ENCODE measurements at regions not wholly inside any gene's neighbourhood (a gene's known extent, or its start where the extent isn't known, plus 50 kb on each side); places are given as distances from the start of the nearest gene placed in this dataset.

GRCh38 chr5:2696156-2696807, 55.2 kb downstream of the IRX2 start:
- DNase-seq (ENCODE audit: low spot score), result no peak
- intact Hi-C loops (cut with DNase I), result loop anchor here in 1 of 2 donors (10.0 kb wide), 1 partner anchor 1069 kb away; no protein-coding TSS in a partner anchor

DNA sequence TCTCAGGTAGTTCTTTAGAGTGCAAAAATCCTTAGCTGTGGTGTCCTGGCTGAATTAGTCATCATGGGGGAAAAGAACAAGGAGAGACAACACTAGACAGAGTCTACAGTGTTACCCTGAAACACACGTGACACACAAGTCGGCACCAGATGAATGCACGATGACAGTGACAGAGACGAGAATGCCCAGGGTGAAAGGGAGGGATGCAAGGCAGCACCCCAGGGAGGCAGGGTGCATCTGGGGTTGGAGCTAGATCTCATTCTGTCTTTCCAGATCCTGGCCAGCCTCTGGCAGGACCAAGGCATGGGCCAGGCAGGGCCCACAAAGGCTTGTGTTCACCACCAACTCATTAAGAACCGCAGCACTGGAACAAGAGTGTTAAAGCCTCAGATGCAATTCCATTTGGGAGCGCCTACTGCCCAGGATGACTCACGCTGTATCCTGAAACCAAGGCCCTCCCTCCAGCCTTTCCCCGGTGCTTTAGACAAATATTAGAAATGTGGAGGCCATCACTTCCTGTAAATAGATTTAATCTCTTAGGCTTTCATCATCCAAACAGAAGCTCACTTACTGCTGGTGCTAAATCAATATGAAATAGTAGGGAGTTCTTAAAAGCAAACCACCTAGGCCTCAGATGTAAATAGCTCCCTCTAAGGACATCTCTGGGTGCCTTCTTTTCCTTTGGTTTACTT, 56.1 kb downstream of the IRX2 start:
- intact Hi-C loops (cut with DNase I), result loop anchor here in 1 of 2 donors (10.0 kb wide), 1 partner anchor 1069 kb away; no protein-coding TSS in a partner anchor
- no peak for DNase-seq (ENCODE audit: low spot score)

DNA sequence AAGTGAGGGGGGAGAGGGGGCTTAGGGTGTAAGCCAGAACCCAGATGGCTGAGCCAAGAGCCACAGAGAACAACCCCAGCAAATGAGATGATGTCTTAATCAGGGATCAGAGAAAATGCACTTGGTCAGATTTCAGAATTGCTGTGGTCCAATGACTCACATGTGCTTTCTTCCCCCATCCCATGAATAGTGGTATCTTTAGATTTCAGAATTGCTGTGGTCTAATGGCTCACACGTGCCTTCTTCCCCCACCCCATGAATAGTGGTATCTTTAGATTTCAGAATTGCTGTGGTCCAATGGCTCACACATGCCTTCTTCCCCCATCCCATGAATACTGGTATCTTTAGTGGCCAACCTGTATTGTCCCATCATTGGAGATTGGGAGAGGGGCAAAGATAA, 59.9 kb downstream of the IRX2 start:
- no peak for DNase-seq (ENCODE audit: low spot score)
- intact Hi-C loops (cut with DNase I), result loop anchor here in 1 of 2 donors (10.0 kb wide), 1 partner anchor 1073 kb away; no protein-coding TSS in a partner anchor

GRCh38 chr5:2690293-2690692, 61.2 kb downstream of the IRX2 start:
- intact Hi-C loops (cut with DNase I), result loop anchor here in 1 of 2 donors (10.0 kb wide), 1 partner anchor 1075 kb away; no protein-coding TSS in a partner anchor
- DNase-seq (ENCODE audit: low spot score), result no peak

DNA sequence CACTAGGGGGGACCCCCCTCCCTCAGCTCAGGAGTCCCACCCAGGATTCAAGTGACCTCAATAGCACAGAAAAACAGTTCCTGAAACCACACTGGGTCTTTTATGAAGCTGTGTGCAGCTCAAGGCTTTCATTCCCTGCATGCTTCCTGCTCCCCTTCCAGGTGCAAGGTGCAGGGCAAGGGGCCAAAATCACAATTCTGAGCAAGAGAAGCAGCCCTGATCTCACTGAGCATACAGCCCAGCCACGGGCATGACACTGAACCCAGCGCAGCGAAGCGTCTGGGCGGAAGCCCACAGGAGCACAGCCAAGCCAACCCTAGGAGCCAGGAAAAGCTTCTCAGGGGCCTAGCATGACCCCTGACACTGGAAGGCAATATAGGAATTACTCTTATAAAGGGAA, 62.9 kb downstream of the IRX2 start:
- intact Hi-C loops (cut with DNase I), result no loop called here
- no peak for DNase-seq (ENCODE audit: low spot score)

DNA sequence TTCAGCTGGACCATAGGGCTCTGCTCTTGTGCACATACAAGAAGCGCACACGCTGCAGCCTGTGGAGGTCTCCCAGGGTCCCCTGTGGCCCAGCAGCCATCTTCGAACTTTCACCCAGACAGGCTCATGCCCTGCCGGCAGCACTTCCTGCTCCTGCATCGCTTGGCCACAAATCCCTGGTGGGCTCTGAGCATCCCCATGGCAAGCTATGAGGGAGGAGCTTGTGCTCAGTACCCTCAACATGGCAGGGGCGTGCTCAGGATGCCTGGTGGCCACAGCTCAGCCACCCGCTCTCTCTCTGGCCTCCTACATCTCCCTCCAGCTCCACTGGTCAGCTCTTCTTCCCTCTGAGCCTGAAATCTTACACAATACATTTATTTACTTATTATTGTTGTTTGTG, 63.7 kb downstream of the IRX2 start:
- intact Hi-C loops (cut with DNase I), result no loop called here
- DNase-seq (ENCODE audit: low spot score), result no peak

GRCh38 chr5:2686321-2687124, 65.0 kb downstream of the IRX2 start:
- DNase-seq (ENCODE audit: low spot score), result no peak
- intact Hi-C loops (cut with DNase I), result no loop called here

DNA sequence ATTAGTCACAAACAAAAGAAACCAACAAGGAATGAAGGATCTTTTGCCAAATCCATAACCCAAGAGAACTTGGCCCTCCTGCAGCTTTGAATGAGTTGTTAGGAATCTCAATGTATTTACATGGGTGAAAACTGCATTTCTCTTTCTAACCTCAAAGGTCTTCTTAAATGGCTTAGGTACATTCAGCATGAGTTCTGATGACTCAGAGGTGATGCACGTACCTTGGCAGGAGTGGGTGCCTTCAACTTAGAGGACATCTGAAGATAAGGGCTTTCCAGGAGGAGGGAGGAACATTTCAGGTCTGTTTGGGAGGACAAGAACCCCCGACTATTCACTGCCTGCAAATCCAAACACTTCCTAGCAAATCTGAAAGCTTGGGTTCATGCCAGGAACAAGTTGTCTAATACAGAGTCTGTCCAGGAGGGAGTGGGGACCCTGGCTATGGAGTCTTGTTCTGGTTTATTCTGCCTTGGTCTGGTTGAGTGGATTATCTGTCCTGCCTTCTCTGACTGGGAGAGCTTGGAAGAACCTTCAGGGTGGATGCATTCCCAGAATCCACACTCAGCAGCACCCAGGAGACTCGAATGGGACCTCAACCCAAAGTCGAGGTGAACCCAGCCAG, 65.7 kb downstream of the IRX2 start:
- no peak for DNase-seq (ENCODE audit: low spot score)
- intact Hi-C loops (cut with DNase I), result no loop called here

DNA sequence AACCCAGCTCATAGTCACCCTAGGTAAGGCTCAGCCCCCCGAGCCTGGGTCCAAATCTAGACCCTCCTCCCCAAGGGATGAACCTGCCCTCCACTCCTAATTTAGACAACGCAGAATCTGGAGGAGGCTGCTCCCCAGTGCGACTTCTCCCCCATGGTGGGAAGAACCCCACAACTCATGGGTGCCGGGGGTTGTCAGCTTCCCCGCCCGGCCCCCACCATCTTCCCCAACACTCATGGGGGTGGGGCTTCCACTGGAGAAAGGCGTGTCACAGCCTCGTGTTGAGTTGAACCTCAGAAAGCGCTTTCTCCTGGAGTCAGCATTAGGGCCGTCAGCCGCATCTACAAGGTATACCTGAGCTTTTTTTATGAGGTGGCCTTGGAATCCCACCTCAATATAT, 66.9 kb downstream of the IRX2 start:
- no peak for DNase-seq (ENCODE audit: low spot score)
- intact Hi-C loops (cut with DNase I), result no loop called here

- intact Hi-C loops (cut with DNase I), result no loop called here
- DNase-seq (ENCODE audit: low spot score), result no peak
Observed at GRCh38 chr5:2683720-2684119, 67.8 kb downstream of the IRX2 start.

DNA sequence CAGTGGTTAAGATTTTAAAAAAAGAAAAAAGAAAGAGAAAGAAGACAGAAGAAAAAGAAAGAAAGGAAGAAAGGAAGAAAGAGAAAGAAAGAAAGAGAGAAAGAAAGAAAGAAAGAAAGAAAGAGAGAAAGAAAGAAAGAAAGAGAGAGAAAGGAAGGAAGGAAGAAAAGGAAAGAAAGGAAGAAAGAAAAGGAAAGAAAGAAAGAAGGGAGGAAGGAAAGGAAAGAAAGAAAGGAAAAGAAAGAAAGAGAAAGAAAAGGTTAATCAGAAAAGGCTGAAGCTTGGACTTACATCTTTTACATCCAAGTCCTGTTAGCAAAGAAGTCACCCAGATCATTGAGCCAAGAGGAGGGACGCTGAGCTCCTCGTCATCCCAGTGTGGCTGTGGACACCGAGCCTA, 70.0 kb downstream of the IRX2 start:
- intact Hi-C loops (cut with DNase I), result no loop called here

DNA sequence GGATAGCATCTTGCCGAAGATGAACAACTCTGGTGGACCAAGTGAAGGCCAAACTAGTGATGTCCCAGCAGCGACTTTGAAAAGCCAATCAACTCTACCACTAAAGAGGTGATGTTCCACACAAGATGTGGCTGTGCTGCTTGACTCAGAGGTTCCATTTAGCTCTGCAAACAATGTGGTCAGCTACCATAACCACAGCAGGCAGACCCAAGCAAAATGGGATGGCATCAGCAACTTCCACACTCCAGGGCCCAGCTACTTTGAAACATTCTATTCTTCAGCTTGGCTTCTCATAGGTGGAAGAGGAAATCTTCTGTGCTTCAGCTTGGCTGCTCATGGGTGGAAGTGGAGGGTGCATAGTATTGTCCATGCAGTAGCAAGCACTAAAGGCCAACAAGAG, 70.5 kb downstream of the IRX2 start:
- no peak for DNase-seq (ENCODE audit: low spot score)
- intact Hi-C loops (cut with DNase I), result no loop called here

More for the DNA sequence above, 70.0 kb downstream of the IRX2 start:
- DNase-seq (ENCODE audit: low spot score), result no peak

DNA sequence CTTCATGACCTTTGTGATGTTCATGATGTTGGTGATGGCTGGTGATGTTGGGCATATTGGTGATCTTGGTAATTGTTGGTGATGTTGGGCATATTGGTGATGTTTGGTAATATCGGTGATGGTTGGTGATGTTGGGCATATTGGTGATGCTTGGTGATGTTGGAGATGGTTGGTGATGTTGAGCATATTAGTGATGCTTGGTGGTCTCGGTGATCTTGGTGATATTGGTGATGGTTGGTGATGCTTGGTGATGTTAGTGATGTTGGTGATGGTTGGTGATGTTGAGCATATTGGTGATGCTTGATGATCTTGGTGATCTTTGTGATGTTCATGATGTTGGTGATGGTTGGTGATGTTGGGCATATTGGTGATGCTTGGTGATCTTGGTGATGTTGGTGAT, 73.8 kb downstream of the IRX2 start:
- intact Hi-C loops (cut with DNase I), result no loop called here
- no peak for DNase-seq (ENCODE audit: low spot score)

GRCh38 chr5:2675548-2675947, 75.9 kb downstream of the IRX2 start:
- intact Hi-C loops (cut with DNase I), result no loop called here
- no peak for DNase-seq (ENCODE audit: low spot score)

DNA sequence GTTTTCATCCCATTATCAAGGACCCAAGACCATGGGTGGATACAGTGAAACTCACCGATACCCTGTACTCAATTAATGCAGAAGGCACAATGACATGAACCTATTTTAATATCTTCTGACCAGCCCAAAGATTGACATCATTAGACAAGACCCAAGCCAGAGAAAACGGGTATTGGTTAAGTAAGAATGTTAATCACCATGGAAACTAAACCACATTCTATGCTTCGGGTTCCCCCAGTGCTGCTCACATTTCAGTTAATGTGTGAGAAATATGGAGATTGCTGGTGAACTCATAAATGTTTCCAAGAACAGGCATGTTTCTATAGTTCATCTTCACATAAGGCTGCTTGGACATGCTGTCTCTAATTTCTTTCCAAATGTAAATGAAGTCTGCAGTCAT, 77.0 kb downstream of the IRX2 start:
- no peak for DNase-seq (ENCODE audit: low spot score)

DNA sequence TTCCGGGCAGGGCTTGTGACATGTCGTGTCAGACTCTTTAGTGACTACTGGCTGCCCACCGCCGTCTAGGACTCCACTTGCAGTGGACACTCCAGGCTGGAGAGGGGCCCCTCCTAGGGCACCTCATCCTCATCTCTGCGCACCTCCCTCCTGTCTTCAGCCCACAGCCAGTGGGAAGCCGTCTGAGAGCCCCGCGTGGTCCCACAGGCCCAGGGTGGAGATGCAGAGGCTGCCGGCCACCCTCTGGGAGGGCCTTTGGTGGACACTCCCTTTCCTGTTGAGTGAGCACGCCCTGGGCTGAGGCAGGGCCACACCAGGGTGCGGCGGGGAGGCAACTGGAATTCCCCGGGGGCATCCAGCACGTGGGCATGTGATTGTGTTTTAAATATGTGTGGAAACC, 80.5 kb downstream of the IRX2 start:
- DNase-seq (ENCODE audit: low spot score), result no peak
- intact Hi-C loops (cut with DNase I), result no loop called here

More for the DNA sequence above, 77.0 kb downstream of the IRX2 start:
- intact Hi-C loops (cut with DNase I), result no loop called here

DNA sequence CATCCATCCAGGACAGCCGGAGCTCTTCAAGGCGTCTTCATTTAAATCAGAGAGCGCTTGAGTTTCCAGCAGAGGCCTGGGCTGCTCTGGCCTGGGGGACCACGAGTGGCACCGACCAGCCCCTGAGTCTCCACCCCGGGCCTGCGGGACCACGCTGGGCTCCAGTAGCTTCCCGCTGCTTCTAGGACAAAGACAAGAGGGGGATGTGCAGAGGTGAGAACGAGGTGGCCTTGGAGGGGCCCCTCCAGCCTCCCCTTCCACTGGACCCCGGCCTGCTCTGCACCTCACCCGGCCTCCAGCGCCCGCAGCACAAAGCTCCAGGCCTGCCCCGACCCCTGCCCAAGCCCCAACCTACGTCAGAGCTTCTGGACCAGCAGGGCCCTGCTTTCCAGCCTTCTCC, 81.6 kb downstream of the IRX2 start:
- intact Hi-C loops (cut with DNase I), result no loop called here
- no peak for DNase-seq (ENCODE audit: low spot score)

- no peak for DNase-seq (ENCODE audit: low spot score)
- intact Hi-C loops (cut with DNase I), result no loop called here
Observed at GRCh38 chr5:2669259-2669658, 82.2 kb downstream of the IRX2 start.

- no peak for DNase-seq (ENCODE audit: low spot score)
- intact Hi-C loops (cut with DNase I), result no loop called here
Observed at GRCh38 chr5:2666081-2666480, 85.4 kb downstream of the IRX2 start.

DNA sequence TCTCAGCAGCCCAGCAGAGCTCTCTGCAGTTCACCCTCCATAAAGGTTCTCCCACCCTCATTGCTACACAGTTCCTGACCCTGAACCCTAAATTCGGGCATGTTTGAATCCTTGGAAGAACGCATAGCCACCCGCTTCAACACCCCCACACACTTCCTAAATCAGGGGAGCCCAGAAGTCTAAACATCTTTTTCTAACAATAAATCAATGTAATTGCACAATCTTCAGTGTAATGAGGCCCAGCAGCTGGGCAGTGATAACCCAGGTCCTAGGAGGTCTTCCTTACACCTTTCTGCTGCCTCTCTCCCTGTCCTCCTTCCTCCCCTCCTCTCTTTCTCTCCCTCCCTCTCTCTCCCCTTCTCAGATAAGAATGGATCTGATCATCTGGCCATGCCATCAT, 88.0 kb downstream of the IRX2 start:
- no peak for DNase-seq (ENCODE audit: low spot score)
- intact Hi-C loops (cut with DNase I), result no loop called here
